B cell (primary cell): ENCODE measurements at regions not wholly inside any gene's neighbourhood (a gene's known extent, or its start where the extent isn't known, plus 50 kb on each side); places are given as distances from the start of the nearest gene placed in this dataset.

Experiments
- ATAC-seq: fragments of 200-7000 bp; cut with Tn5 transposase; one replicate; pipeline ENCODE4 v1.10.0; 2021; ENCODE audit warnings: low read depth, mild to moderate bottlenecking, moderate number of reproducible peaks, moderate library complexity
- CTCF ChIA-PET: fragments of 350-600 bp; sonication (Branson Sonifier 250); formaldehyde crosslinking; loops from one replicate; lab custom pipeline; 2021; ENCODE audit warnings: antibody characterized with exemption, inconsistent platforms; lab: Charles Lee
- POLR2A ChIA-PET: fragments of 350-600 bp; sonication (Branson Sonifier 250); formaldehyde crosslinking; loops from one replicate; lab custom pipeline; 2021; ENCODE audit warnings: antibody characterized with exemption; lab: Charles Lee
- DNase-seq: peaks from one replicate; pipeline ENCODE4 v3.0.0; 2013
- H2AFZ ChIP-seq: 2 replicates; pipeline ENCODE4 v1.6.1; 2012; ENCODE audit warnings: mild to moderate bottlenecking, low read depth, low read length; ENCODE audit not compliant: insufficient read depth, poor library complexity, severe bottlenecking
- H3K27ac ChIP-seq, 2 donors: 1 replicate in 1 of 2; 2 replicates in 1 of 2; pipeline ENCODE4 v1.5.1; 2012 to 2013; ENCODE audit warnings: low read length in 2 of 2, mild to moderate bottlenecking in 2 of 2, moderate library complexity in 1 of 2
- H3K27me3 ChIP-seq, 4 experiments: fragments of 200-600 bp in 1 of 4; sonication (generic) in 1 of 4; replicated peaks in 1 of 4; 1 replicate in 2 of 4; 2 replicates in 2 of 4; pipeline versions ENCODE4 v1.6.1 to v1.7.0; 2013 to 2016; ENCODE audit warnings: low read length in 3 of 4, mild to moderate bottlenecking in 2 of 4, mixed read lengths in 1 of 4, moderate library complexity in 1 of 4; ENCODE audit not compliant: insufficient read depth in 4 of 4, control insufficient read depth in 3 of 4; ENCODE audit errors: control extremely low read depth in 1 of 4
- H3K36me3 ChIP-seq, 2 experiments: replicated peaks in 1 of 2; 1 replicate in 1 of 2; 2 replicates in 1 of 2; pipeline versions ENCODE4 v1.6.1 to v1.7.1; 2013; ENCODE audit warnings: low read length in 1 of 2; ENCODE audit not compliant: insufficient read depth in 2 of 2, control insufficient read depth in 1 of 2; ENCODE audit errors: control extremely low read depth in 1 of 2, extremely low read depth in 1 of 2
- H3K4me1 ChIP-seq, 2 donors: fragments of 200-600 bp in 1 of 2; sonication (generic) in 1 of 2; 1 replicate in 1 of 2; 2 replicates in 1 of 2; pipeline versions ENCODE4 v1.5.1 to v1.6.1; 2013 to 2017; ENCODE audit warnings: low read length in 2 of 2; ENCODE audit not compliant: control insufficient read depth in 2 of 2, insufficient read depth in 2 of 2
- H3K4me2 ChIP-seq: replicated peaks from 2 replicates; pipeline ENCODE3; 2012; ENCODE audit warnings: mild to moderate bottlenecking, low read depth, low read length; ENCODE audit not compliant: poor library complexity, severe bottlenecking
- H3K4me3 ChIP-seq, 5 experiments: fragments of 200-600 bp in 1 of 5; sonication (generic) in 1 of 5; 1 replicate in 3 of 5; 2 replicates in 2 of 5; pipeline versions ENCODE4 v1.5.1 to v1.7.0; 2011 to 2016; ENCODE audit warnings: low read length in 4 of 5, mild to moderate bottlenecking in 4 of 5, low read depth in 2 of 5, control low read depth in 1 of 5, moderate library complexity in 1 of 5; ENCODE audit not compliant: insufficient read depth in 1 of 5; ENCODE audit errors: control extremely low read depth in 1 of 5, extremely low read depth in 1 of 5
- H3K79me2 ChIP-seq: fragments of 200-600 bp; sonication (generic); one replicate; pipeline ENCODE4 v1.6.0; 2016; ENCODE audit warnings: low read length; ENCODE audit not compliant: control insufficient read depth, insufficient read depth
- H3K9ac ChIP-seq: fragments of 200-600 bp; sonication (generic); 2 replicates; pipeline ENCODE4 v1.6.1; 2017; ENCODE audit warnings: mild to moderate bottlenecking, low read length, moderate library complexity
- H3K9me3 ChIP-seq, 3 donors: one replicate each; pipeline versions ENCODE4 v1.6.1 to v1.7.1; 2013; ENCODE audit warnings: low read length in 2 of 3; ENCODE audit not compliant: control insufficient read depth in 2 of 3, insufficient read depth in 1 of 3; ENCODE audit errors: control extremely low read depth in 1 of 3
- H4K20me1 ChIP-seq: 2 replicates; pipeline ENCODE4 v1.6.0; 2012; ENCODE audit warnings: mild to moderate bottlenecking, low read length; ENCODE audit not compliant: insufficient read depth, control insufficient read depth, poor library complexity, severe bottlenecking
- H3K27ac Mint-ChIP-seq: one replicate; pipeline ENCODE4 v1.8.0; 2021; ENCODE audit warnings: mixed read lengths
- H3K27me3 Mint-ChIP-seq: one replicate; pipeline ENCODE4 v1.8.0; 2021; ENCODE audit warnings: mixed read lengths
- H3K4me1 Mint-ChIP-seq: one replicate; pipeline ENCODE4 v1.8.0; 2021; ENCODE audit warnings: mixed read lengths
- H3K4me3 Mint-ChIP-seq: one replicate; pipeline ENCODE4 v1.8.0; 2021; ENCODE audit warnings: mixed read lengths
- H3K9me3 Mint-ChIP-seq: one replicate; pipeline ENCODE4 v1.8.0; 2022; ENCODE audit warnings: mixed read lengths; ENCODE audit not compliant: insufficient read depth
- CTCF ChIP-seq: fragments of 200-600 bp; IDR thresholded peaks from one replicate; pipeline ENCODE4 v1.8.0; 2022; ENCODE audit warnings: antibody characterized with exemption, mild to moderate bottlenecking
- EZH2 ChIP-seq: IDR thresholded peaks from 2 replicates; pipeline ENCODE4 v1.6.1; 2012; ENCODE audit warnings: borderline replicate concordance, low read depth, mild to moderate bottlenecking, moderate library complexity, low read length; ENCODE audit not compliant: insufficient read depth, poor library complexity, severe bottlenecking
- WGBS: methylation state at CpG from one replicate; pipeline ENCODE4 v1.1.5; 2013; ENCODE audit warnings: missing lambda C conversion rate; ENCODE audit not compliant: insufficient coverage; 5-methylcytosine and 5-hydroxymethylcytosine counted together
- intact Hi-C: fragments of 100-400 bp; cut with micrococcal nuclease; formaldehyde crosslinking; loops from one replicate; pipeline ENCODE4 v1.10.0; 2022

GRCh38 chr2:221111739-221112138 lies 460.4 kb downstream of the EPHA4 start:
- ATAC-seq: no peak
- intact Hi-C loops: no loop called here

GRCh38 chr2:221112744-221113143 lies 459.4 kb downstream of the EPHA4 start:
- Histone ChIP-seq H3K4me1 (no peaks in the 10 kb centered on the region), H3K79me2 (no peaks in the 10 kb centered on the region), H3K9ac (no peak overlapping the region), H3K27ac (no peak overlapping the region), H2AFZ (no peak overlapping the region), H4K20me1 (no peaks in the 10 kb centered on the region), H3K4me3 (no peak overlapping the region), H3K36me3 (no peaks in the 10 kb centered on the region), H3K4me2 (no peak overlapping the region), H3K27me3 (no peaks in the 10 kb centered on the region), H3K9me3 (no peaks in the 10 kb centered on the region)
- Mint-ChIP-seq H3K9me3 (no peaks in the 10 kb centered on the region), H3K4me3 (no peak overlapping the region), H3K27me3 (peaks cover 6% of the 10 kb centered on the region), H3K4me1 (no peaks in the 10 kb centered on the region), H3K27ac (no peak overlapping the region)
- POLR2A ChIA-PET: no interaction called here
- no peak for TF ChIP-seq EZH2
- TF ChIP-seq CTCF: no peak
- intact Hi-C loops: no loop called here
- CTCF ChIA-PET: no interaction called here
- ATAC-seq (no peak), DNase-seq (no peak)
- WGBS: no CpG with 5 or more reads among the region's 3 CpGs

More at GRCh38 chr2:221111739-221112138, 460.4 kb downstream of the EPHA4 start:
- H2AFZ ChIP-seq: no peak overlapping the region
- ChIA-PET CTCF (no interaction called here), POLR2A (no interaction called here)
- TF ChIP-seq CTCF (no peak), EZH2 (no peak)
- H3K27ac ChIP-seq: no peak overlapping the region
- no peaks in the 10 kb centered on the region for H4K20me1 ChIP-seq
- H3K79me2 ChIP-seq: no peaks in the 10 kb centered on the region
- no peaks in the 10 kb centered on the region for H3K9me3 ChIP-seq
- no peaks in the 10 kb centered on the region for H3K36me3 ChIP-seq
- H3K27ac Mint-ChIP-seq: no peak overlapping the region
- 89% methylated on average over 3 of the region's 4 CpGs for WGBS
- H3K27me3 ChIP-seq: no peaks in the 10 kb centered on the region
- no peak for DNase-seq
- H3K4me1 Mint-ChIP-seq: no peaks in the 10 kb centered on the region
- H3K4me2 ChIP-seq: no peak overlapping the region
- no peak overlapping the region for H3K4me3 Mint-ChIP-seq
- H3K27me3 Mint-ChIP-seq: peaks cover 4% of the 10 kb centered on the region
- no peak overlapping the region for H3K9ac ChIP-seq
- H3K4me3 ChIP-seq: no peak overlapping the region
- no peaks in the 10 kb centered on the region for H3K4me1 ChIP-seq
- no peaks in the 10 kb centered on the region for H3K9me3 Mint-ChIP-seq
